K562 (cell line): ENCODE measurements at regions not wholly inside any gene's neighbourhood (a gene's known extent, or its start where the extent isn't known, plus 50 kb on each side); places are given as distances from the start of the nearest gene placed in this dataset.

Experiments used
- ATAC-seq: fragments of 200-7000 bp; cut with Tn5 transposase; 3 replicates; pipeline ENCODE4 v1.9.1; 2020; ENCODE audit warnings: moderate library complexity
- BruUV-seq: library from RNA; stranded (reverse); fragments of 400-500 nt; replicated peaks from 2 replicates; lab custom pipeline; 2021; lab: Mats Ljungman, UMichigan
- CTCF ChIA-PET: fragments of 300-600 bp; formaldehyde crosslinking; extraction: SDS; loops from one replicate; lab custom pipeline; 2021; ENCODE audit warnings: low intra/inter-chr PET ratio; lab: Yijun Ruan, JAX
- POLR2A ChIA-PET: fragments of 300-600, 350-650 bp; sonication (Branson Sonifier 250); formaldehyde crosslinking; extraction: SDS; loops from one replicate; lab custom pipeline; 2021; ENCODE audit warnings: antibody characterized with exemption, inconsistent platforms; lab: Yijun Ruan, JAX
- DNase-seq, 4 experiments: peaks; one replicate each; pipeline versions ENCODE4 v3.0.0 to v3.0.0-alpha.2; 2011 to 2018; ENCODE audit warnings: low spot score in 3 of 4, mixed read lengths in 3 of 4; ENCODE audit errors: extremely low read depth in 1 of 4
- FAIRE-seq: peaks from 2 replicates; lab custom pipeline; 2011; peaks lifted over from hg19 to GRCh38; lab: Jason Lieb, UNC
- H2AFZ ChIP-seq: 2 replicates; pipeline ENCODE4 v1.6.0; 2011; ENCODE audit warnings: low read depth, low read length, control low read depth, inconsistent platforms
- H3K27ac ChIP-seq: fragments of 200-600 bp; 3 replicates; pipeline ENCODE4 v1.8.0; 2011; ENCODE audit warnings: low read depth, mild to moderate bottlenecking, control low read depth, inconsistent platforms, low read length, moderate library complexity, mixed read lengths; ENCODE audit errors: extremely low read depth
- H3K27me3 ChIP-seq, 2 experiments: fragments of 300-600 bp in 1 of 2; 2 replicates in 1 of 2; 3 replicates in 1 of 2; pipeline versions ENCODE4 v1.6.0 to v1.8.0; 2011; ENCODE audit warnings: inconsistent platforms in 2 of 2, low read length in 2 of 2, mild to moderate bottlenecking in 1 of 2, mixed read lengths in 1 of 2, moderate library complexity in 1 of 2; ENCODE audit not compliant: control insufficient read depth in 2 of 2, insufficient read depth in 2 of 2
- H3K36me3 ChIP-seq: fragments of 300-600 bp; 3 replicates; pipeline ENCODE4 v1.8.0; 2011; ENCODE audit warnings: mild to moderate bottlenecking, low read length, inconsistent platforms; ENCODE audit not compliant: control insufficient read depth, insufficient read depth
- H3K4me1 ChIP-seq, 2 experiments: fragments of 200-600 bp in 1 of 2; replicated peaks in 1 of 2; 2 replicates in 1 of 2; 3 replicates in 1 of 2; pipeline versions ENCODE4 v1.5.1 to v1.8.0; 2011; ENCODE audit warnings: inconsistent platforms in 2 of 2, low read length in 2 of 2, mild to moderate bottlenecking in 1 of 2, mixed read lengths in 1 of 2, moderate library complexity in 1 of 2; ENCODE audit not compliant: control insufficient read depth in 2 of 2, insufficient read depth in 2 of 2
- H3K4me2 ChIP-seq: 2 replicates; pipeline ENCODE4 v1.6.1; 2011; ENCODE audit warnings: low read length, control low read depth, inconsistent platforms, mixed read lengths; ENCODE audit not compliant: insufficient read depth
- H3K4me3 ChIP-seq: fragments of 200-600 bp; sonication (generic), shearing (Covaris generic); 2 replicates; pipeline ENCODE4 v1.5.1; 2016; ENCODE audit warnings: control low read depth, inconsistent platforms
- H3K79me2 ChIP-seq: fragments of 200-600 bp; 3 replicates; pipeline ENCODE4 v1.8.0; 2011; ENCODE audit warnings: low read length, inconsistent platforms; ENCODE audit not compliant: control insufficient read depth, insufficient read depth
- H3K9ac ChIP-seq, 2 experiments: 2 replicates each; pipeline versions ENCODE4 v1.6.0 to v1.6.1; 2011; ENCODE audit warnings: low read depth in 2 of 2, low read length in 2 of 2, control low read depth in 1 of 2, inconsistent platforms in 1 of 2, mild to moderate bottlenecking in 1 of 2, mixed read lengths in 1 of 2; ENCODE audit not compliant: insufficient read depth in 1 of 2
- H3K9me1 ChIP-seq: one replicate; pipeline ENCODE4 v1.6.0; 2011; ENCODE audit warnings: inconsistent platforms, mild to moderate bottlenecking, low read length, moderate library complexity; ENCODE audit not compliant: control insufficient read depth, insufficient read depth
- H3K9me3 ChIP-seq: replicated peaks from 2 replicates; pipeline ENCODE4 v1.5.1; 2011; ENCODE audit warnings: low read depth, low read length, inconsistent platforms; ENCODE audit not compliant: control insufficient read depth, insufficient read depth
- H4K20me1 ChIP-seq: replicated peaks from 2 replicates; pipeline ENCODE4 v1.6.1; 2011; ENCODE audit warnings: low read length, inconsistent platforms, mixed read lengths; ENCODE audit not compliant: control insufficient read depth, insufficient read depth
- BCLAF1 ChIP-seq, 2 experiments: fragments of 450-650 bp in 1 of 2; IDR thresholded peaks; 2 replicates each; pipeline ENCODE4 v1.6.1; 2011 to 2017; ENCODE audit warnings: low read depth in 2 of 2, antibody characterized with exemption in 1 of 2, borderline replicate concordance in 1 of 2, low read length in 1 of 2, mild to moderate bottlenecking in 1 of 2, mixed read lengths in 1 of 2; ENCODE audit not compliant: control insufficient read depth in 1 of 2
- E2F5 ChIP-seq: sonication (generic); formaldehyde crosslinking; IDR thresholded peaks from 2 replicates; pipeline ENCODE4 v1.8.0; 2022; ENCODE audit warnings: mild to moderate bottlenecking, missing genetic modification reagents
- MCM3 ChIP-seq: fragments of 450-650 bp; IDR thresholded peaks from 2 replicates; pipeline ENCODE4 v1.6.1; 2016
- NCOA6 ChIP-seq: fragments of 450-650 bp; IDR thresholded peaks from 2 replicates; pipeline ENCODE4 v1.6.1; 2017; ENCODE audit warnings: mild to moderate bottlenecking
- NR4A1 ChIP-seq, 2 experiments: fragments of 250-450 bp in 1 of 2; fragments of 450-650 bp in 1 of 2; sonication (Bioruptor Pico) in 1 of 2; IDR thresholded peaks; 2 replicates each; pipeline versions ENCODE4 v1.4.0 to v1.6.1; 2016 to 2020; ENCODE audit warnings: mild to moderate bottlenecking in 2 of 2, missing compliant biosample characterization in 1 of 2, missing genetic modification characterization in 1 of 2, moderate library complexity in 1 of 2
- RAD51 ChIP-seq: fragments of 450-650 bp; IDR thresholded peaks from 2 replicates; pipeline ENCODE4 v1.7.1; 2016; ENCODE audit warnings: low read depth, mild to moderate bottlenecking, borderline replicate concordance
- SOX6 ChIP-seq: fragments of 450-650 bp; IDR thresholded peaks from 2 replicates; pipeline ENCODE4 v1.6.1; 2014; ENCODE audit warnings: mild to moderate bottlenecking
- SUPT5H ChIP-seq: fragments of 450-650 bp; IDR thresholded peaks from 2 replicates; pipeline ENCODE4 v1.6.1; 2016
- TCFL5 ChIP-seq: fragments of 250-450 bp; sonication (Bioruptor Pico); conservative IDR thresholded peaks from 2 replicates; pipeline ENCODE4 v1.6.1; 2021; ENCODE audit warnings: mild to moderate bottlenecking, moderate library complexity, matching md5 sums
- ZFX ChIP-seq: sonication (generic); formaldehyde crosslinking; IDR thresholded peaks from 2 replicates; pipeline ENCODE4 v1.8.0; 2022; ENCODE audit warnings: mild to moderate bottlenecking, missing genetic modification reagents, moderate library complexity
- ZNF561 ChIP-seq: fragments of 450-650 bp; formaldehyde crosslinking; conservative IDR thresholded peaks from 2 replicates; pipeline ENCODE4 v1.4.0; 2020; ENCODE audit warnings: mild to moderate bottlenecking, moderate library complexity
- ZNF785 ChIP-seq: fragments of 250-450 bp; sonication (Bioruptor Pico); IDR thresholded peaks from 2 replicates; pipeline ENCODE4 v1.4.0; 2020; ENCODE audit warnings: mild to moderate bottlenecking
- ZZZ3 ChIP-seq: fragments of 450-650 bp; IDR thresholded peaks from 2 replicates; pipeline ENCODE4 v1.6.1; 2016; ENCODE audit warnings: antibody characterized with exemption, mild to moderate bottlenecking, moderate library complexity
- WGBS: fragments of 100-300 bp; shearing (Covaris generic); methylation state at CpG from one replicate; pipeline ENCODE4 v1.1.6; 2016; ENCODE audit warnings: low coverage, mixed read lengths; ENCODE audit not compliant: insufficient coverage; ENCODE audit errors: missing lambda C conversion rate; 5-methylcytosine and 5-hydroxymethylcytosine counted together
- in situ Hi-C: fragments of 300-500 bp; cut with MboI; formaldehyde crosslinking; loops from 4 replicates; pipeline ENCODE4 v1.15.0; 2018; ENCODE audit warnings: inconsistent platforms, mixed read lengths
- intact Hi-C: fragments of 100-400 bp; cut with micrococcal nuclease; formaldehyde crosslinking; loops from 2 replicates; pipeline ENCODE4 v1.14.2; 2022

- H3K9me3 ChIP-seq: no peaks in the 10 kb centered on the region
- H2AFZ ChIP-seq: no peak overlapping the region
- WGBS: 0% methylated on average over 2 of the region's 3 CpGs
- no peak overlapping the region for H3K4me3 ChIP-seq
- no peaks in the 10 kb centered on the region for H3K4me1 ChIP-seq
- no TSS peak for BruUV-seq
- intact Hi-C loops (no loop called here), in situ Hi-C loops (no loop called here)
- no peak for DNase-seq
- POLR2A ChIA-PET: no interaction called here
- H4K20me1 ChIP-seq: no peaks in the 10 kb centered on the region
- TF ChIP-seq NR4A1 (CRISPR knock-in tag; IDR thresholded peaks at IDR 0.05) (no peak), NR4A1 (tag; IDR thresholded peaks at IDR 0.05) (no peak), E2F5 (CRISPR knock-in tag) (no peak), ZNF785 (CRISPR knock-in tag) (no peak), NCOA6 (no peak), TCFL5 (CRISPR knock-in tag) (no peak)
- H3K79me2 ChIP-seq: no peaks in the 10 kb centered on the region
- peaks cover 0 to 9% of the 10 kb centered on the region in 2 experiments; a peak in 1 of 5 replicates for H3K27me3 ChIP-seq
- no peaks in the 10 kb centered on the region for H3K9me1 ChIP-seq
- no peaks in the 10 kb centered on the region for H3K36me3 ChIP-seq
- no peak overlapping the region for H3K27ac ChIP-seq
- no peak overlapping the region for H3K9ac ChIP-seq
- no peak for FAIRE-seq
- CTCF ChIA-PET: no interaction called here
- H3K4me2 ChIP-seq: no peak overlapping the region
- no peak for ATAC-seq
These were observed 96.8 kb upstream of the WSCD1 start for GRCh38 chr17:5973410-5973809.

GRCh38 chr17:5975661-5976060 lies 94.5 kb upstream of the WSCD1 start:
- Histone ChIP-seq H3K9me3 (no peaks in the 10 kb centered on the region), H3K4me1 (no peaks in the 10 kb centered on the region), H3K9me1 (no peaks in the 10 kb centered on the region), H3K9ac (no peak overlapping the region), H3K79me2 (no peaks in the 10 kb centered on the region), H3K36me3 (no peaks in the 10 kb centered on the region), H4K20me1 (no peaks in the 10 kb centered on the region), H3K27ac (no peak overlapping the region), H3K27me3 (peaks cover 0 to 9% of the 10 kb centered on the region in 2 experiments; a peak in 1 of 5 replicates), H3K4me2 (no peak overlapping the region), H3K4me3 (no peak overlapping the region), H2AFZ (no peak overlapping the region)
- ChIA-PET CTCF (no interaction called here), POLR2A (interaction anchor here (1.0 kb wide), 1 partner anchor 28 kb away, joined by 3 read pairs; no protein-coding TSS in a partner anchor)
- WGBS: 0% methylated on average over 2 of the region's 3 CpGs
- FAIRE-seq (no peak), ATAC-seq (no peak), DNase-seq (no peak)
- in situ Hi-C loops (no loop called here), intact Hi-C loops (no loop called here)
- BruUV-seq: no TSS peak
- TF ChIP-seq ZFX (CRISPR knock-in tag) (no peak), ZZZ3 (no peak), E2F5 (CRISPR knock-in tag) (no peak), SUPT5H (no peak), MCM3 (no peak), ZNF561 (CRISPR knock-in tag) (no peak), BCLAF1 (IDR thresholded peaks at IDR 0.05; ENCODE audit: borderline replicate concordance in 1 of 2, control insufficient read depth in 1 of 2, low read depth in 2 of 2, low read length in 1 of 2) (no peak), RAD51 (no peak), SOX6 (no peak)
